GOT3 (cell line): ENCODE measurements at regions not wholly inside any gene's neighbourhood (a gene's known extent, or its start where the extent isn't known, plus 50 kb on each side); places are given as distances from the start of the nearest gene placed in this dataset.

Source experiments
- DNase-seq: peaks from one replicate; lab custom pipeline; 2025; ENCODE audit warnings: mixed read lengths; lab: John Stamatoyannopoulos, UW

GRCh38 chr9:108188976-108189375, 666.8 kb downstream of the ACTL7B start:
- DNase-seq, result no peak

GRCh38 chr9:108188482-108188881, 667.3 kb downstream of the ACTL7B start:
- no peak for DNase-seq

GRCh38 chr9:108186642-108187395, 669.0 kb downstream of the ACTL7B start:
- DNase-seq, result no peak

- DNase-seq, result no peak
Measured at GRCh38 chr9:108185613-108186012, 670.2 kb downstream of the ACTL7B start.

- DNase-seq, result no peak
Measured at GRCh38 chr9:108184941-108185340, 670.8 kb downstream of the ACTL7B start.

GRCh38 chr9:108184009-108184408, 671.8 kb downstream of the ACTL7B start:
- no peak for DNase-seq

- DNase-seq, result no peak
Measured at GRCh38 chr9:108182950-108183381, 672.8 kb downstream of the ACTL7B start.

GRCh38 chr9:108182270-108182669, 673.5 kb downstream of the ACTL7B start:
- no peak for DNase-seq

GRCh38 chr9:108181441-108181840, 674.3 kb downstream of the ACTL7B start:
- no peak for DNase-seq

GRCh38 chr9:108180541-108180940, 675.2 kb downstream of the ACTL7B start:
- DNase-seq, result no peak

- DNase-seq, result no peak
Measured at GRCh38 chr9:108178318-108178717, 677.5 kb downstream of the ACTL7B start.

GRCh38 chr9:108168236-108168850, 678.8 kb upstream of the KLF4 start:
- no peak for DNase-seq

- DNase-seq, result no peak
Measured at GRCh38 chr9:108167136-108167900, 677.7 kb upstream of the KLF4 start.

GRCh38 chr9:108166519-108166918, 677.0 kb upstream of the KLF4 start:
- no peak for DNase-seq

GRCh38 chr9:108163321-108164005, 673.9 kb upstream of the KLF4 start:
- no peak for DNase-seq

GRCh38 chr9:108162664-108163063, 673.1 kb upstream of the KLF4 start:
- no peak for DNase-seq

- DNase-seq, result no peak
Measured at GRCh38 chr9:108161503-108161902, 671.9 kb upstream of the KLF4 start.

- no peak for DNase-seq
Measured at GRCh38 chr9:108160706-108161355, 671.3 kb upstream of the KLF4 start.

GRCh38 chr9:108160039-108160438, 670.5 kb upstream of the KLF4 start:
- DNase-seq, result no peak

- no peak for DNase-seq
Measured at GRCh38 chr9:108158236-108158995, 668.8 kb upstream of the KLF4 start.
